HCT116 (cell line): ENCODE measurements at regions not wholly inside any gene's neighbourhood (a gene's known extent, or its start where the extent isn't known, plus 50 kb on each side); places are given as distances from the start of the nearest gene placed in this dataset.

Experiments used
- CTCF ChIP-seq, 3 experiments: fragments of 200-600 bp in 1 of 3; sonication (generic) in 1 of 3; IDR thresholded peaks in 2 of 3; conservative IDR thresholded peaks in 1 of 3; 2 replicates each; pipeline ENCODE4 v1.5.1; 2012 to 2017; ENCODE audit warnings: low read depth in 2 of 3, low read length in 2 of 3, antibody characterized with exemption in 1 of 3, borderline replicate concordance in 1 of 3, control low read depth in 1 of 3, mild to moderate bottlenecking in 1 of 3, mixed read lengths in 1 of 3, mixed run types in 1 of 3, moderate library complexity in 1 of 3; ENCODE audit not compliant: insufficient read depth in 1 of 3
- EGR1 ChIP-seq: IDR thresholded peaks from 2 replicates; pipeline ENCODE4 v1.6.1; 2012; ENCODE audit warnings: low read depth
- POLR2A ChIP-seq: IDR thresholded peaks from 2 replicates; pipeline ENCODE4 v1.7.0; 2011; ENCODE audit warnings: borderline replicate concordance; ENCODE audit not compliant: insufficient read depth, insufficient read length; ENCODE audit errors: extremely low read depth
- REST ChIP-seq: IDR thresholded peaks from 2 replicates; pipeline ENCODE4 v1.6.1; 2012; ENCODE audit warnings: low read depth
- TCF7L2 ChIP-seq: IDR thresholded peaks from 2 replicates; pipeline ENCODE4 v1.7.0; 2011; ENCODE audit warnings: borderline replicate concordance, inconsistent platforms; ENCODE audit not compliant: insufficient read depth, insufficient read length; ENCODE audit errors: extremely low read depth
- YY1 ChIP-seq: IDR thresholded peaks from 2 replicates; pipeline ENCODE4 v1.6.1; 2011; ENCODE audit warnings: low read length, low read depth, moderate library complexity, mild to moderate bottlenecking; ENCODE audit not compliant: insufficient replicate concordance; ENCODE audit errors: extremely low read depth
- ZNF274 ChIP-seq: fragments of 200-500 bp; sonication (Bioruptor generic); IDR thresholded peaks from 2 replicates; pipeline ENCODE4 v1.6.1; 2014; ENCODE audit warnings: mild to moderate bottlenecking, low read depth, low read length, inconsistent platforms

- TF ChIP-seq POLR2A (no peak), REST (no peak), YY1 (no peak), EGR1 (no peak), CTCF (IDR thresholded peaks at IDR 0.05 in 2 of 3, conservative IDR thresholded peaks at IDR 0.05 in 1 of 3; ENCODE audit: borderline replicate concordance in 1 of 3, insufficient read depth in 1 of 3, low read depth in 2 of 3, low read length in 2 of 3) (no peak), ZNF274 (no peak), TCF7L2 (no peak)
Observed at GRCh38 chr2:173658946-173659371, 304.3 kb downstream of the CDCA7 start.
